NCI-H524 (cell line): ENCODE measurements at regions not wholly inside any gene's neighbourhood (a gene's known extent, or its start where the extent isn't known, plus 50 kb on each side); places are given as distances from the start of the nearest gene placed in this dataset.

Experiments
- DNase-seq, 2 experiments: peaks; one replicate each; lab custom pipeline; 2025; lab: John Stamatoyannopoulos, UW

GRCh38 chr3:13173186-13173585 is 100.0 kb upstream of the IQSEC1 start:
- DNase-seq, result no peak

GRCh38 chr3:13172644-13173013 is 99.4 kb upstream of the IQSEC1 start:
- no peak for DNase-seq

- DNase-seq, result no peak
Measured at GRCh38 chr3:13171704-13172643, 98.7 kb upstream of the IQSEC1 start.

- no peak for DNase-seq
Measured at GRCh38 chr3:13170317-13170716, 97.1 kb upstream of the IQSEC1 start.

- no peak for DNase-seq
Measured at GRCh38 chr3:13168391-13168790, 95.2 kb upstream of the IQSEC1 start.

DNA sequence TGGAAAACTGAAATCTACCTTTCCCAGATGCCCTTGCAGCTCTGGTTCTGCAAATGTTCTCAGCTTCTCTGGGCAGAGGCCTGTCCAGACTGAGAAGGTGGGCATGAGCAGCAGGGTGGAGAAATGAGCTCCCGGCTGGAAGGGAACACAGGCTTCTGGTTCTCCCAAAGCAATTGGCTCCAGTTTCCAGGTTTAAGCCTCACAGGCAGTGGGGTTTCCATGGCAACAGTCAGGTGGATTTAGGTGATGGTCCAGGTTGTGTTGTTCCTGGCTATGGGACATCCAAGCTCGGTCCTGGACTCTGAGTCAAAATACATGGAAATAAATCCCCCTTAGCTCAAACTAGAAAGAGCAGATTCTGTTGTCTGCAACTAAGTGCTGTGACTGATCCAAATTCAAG is 94.6 kb upstream of the IQSEC1 start:
- DNase-seq, result no peak

- no peak for DNase-seq
Measured at GRCh38 chr3:13167064-13167743, 94.0 kb upstream of the IQSEC1 start.

DNA sequence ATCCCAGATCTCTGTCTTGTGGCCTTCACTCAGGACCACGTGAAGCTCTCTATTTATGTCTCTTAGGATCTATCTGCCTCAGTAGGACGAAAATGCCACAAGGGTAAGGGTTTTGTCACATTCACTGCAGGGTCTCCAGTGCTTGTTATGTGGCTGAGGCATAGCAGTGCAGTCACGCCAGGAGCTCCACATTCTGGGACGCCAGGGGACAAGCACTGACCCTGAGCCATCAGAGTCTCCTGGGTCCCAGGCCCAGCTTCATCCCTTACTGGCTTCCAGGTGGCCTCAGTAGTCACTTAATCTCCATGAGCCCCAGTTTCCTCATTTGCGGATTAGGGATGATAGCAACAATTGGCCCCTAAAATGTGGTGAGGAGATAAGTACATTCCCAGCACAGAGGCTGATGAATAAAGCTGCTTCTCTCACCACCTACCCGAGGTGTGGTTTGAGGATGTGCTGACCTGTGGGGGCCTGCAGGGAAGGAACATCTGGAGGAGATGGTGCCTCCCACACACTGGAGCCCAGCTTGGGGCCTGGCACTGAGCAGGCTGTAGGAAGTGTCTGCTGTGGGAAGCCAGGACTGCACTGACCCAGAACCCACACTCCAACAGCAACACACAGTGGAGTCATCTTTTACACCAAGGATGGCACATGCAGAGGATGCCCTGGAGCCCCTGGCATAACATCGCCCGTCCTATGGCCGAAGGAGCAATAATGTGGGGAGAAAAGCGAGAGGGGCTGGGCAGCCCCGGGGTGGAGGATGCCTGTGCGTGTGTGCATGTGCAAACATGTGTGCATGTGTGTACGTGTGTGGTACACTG is 93.2 kb upstream of the IQSEC1 start:
- DNase-seq, result no peak

DNA sequence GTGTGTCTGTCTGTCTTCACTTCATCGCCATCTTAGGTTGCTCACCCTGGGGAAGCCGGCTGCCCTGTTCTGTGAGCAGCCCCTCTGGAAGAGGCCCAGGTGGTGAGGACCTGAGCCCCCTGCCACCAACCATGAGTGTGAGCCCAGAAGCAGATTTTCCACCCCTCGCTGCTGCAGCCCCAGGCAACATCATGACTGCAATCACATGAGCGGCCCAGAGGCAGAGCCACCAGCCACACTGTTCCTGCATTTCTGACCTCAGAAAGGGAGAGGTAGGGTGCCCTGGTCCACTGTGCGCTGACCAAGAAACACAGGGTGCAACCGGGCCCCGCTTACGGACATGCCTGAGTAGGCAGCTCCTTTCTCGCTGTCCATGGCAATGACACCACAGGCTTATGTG is 92.3 kb upstream of the IQSEC1 start:
- no peak for DNase-seq

DNA sequence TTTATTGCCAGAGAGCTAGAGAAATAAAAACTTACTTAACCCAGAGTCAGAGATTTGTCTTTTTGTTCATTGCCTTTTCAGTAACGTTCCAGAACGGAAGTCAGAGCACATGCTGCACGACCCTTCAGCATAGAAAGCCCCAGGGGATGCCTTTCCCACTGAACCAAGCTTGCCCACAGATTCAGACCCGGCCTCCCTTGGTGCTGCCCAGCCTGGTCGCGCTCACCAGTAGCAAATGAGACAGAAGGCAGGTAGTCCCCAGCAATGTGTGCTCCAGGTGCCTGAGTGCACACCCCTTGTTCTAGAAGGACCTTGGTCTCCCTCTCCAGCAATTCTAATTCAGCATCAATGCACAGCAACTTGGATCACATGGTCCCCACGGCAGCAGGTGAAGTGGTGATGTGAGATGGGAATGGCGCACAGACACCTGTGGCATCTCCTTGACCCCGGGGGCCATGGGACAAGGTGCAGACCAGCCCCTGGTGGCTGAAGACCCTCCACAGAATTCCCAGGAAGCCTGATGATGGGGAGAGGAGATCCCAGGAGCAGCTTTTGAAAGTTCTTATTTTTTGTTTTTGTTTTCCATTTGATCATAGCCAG is 91.8 kb upstream of the IQSEC1 start:
- DNase-seq, result no peak

DNA sequence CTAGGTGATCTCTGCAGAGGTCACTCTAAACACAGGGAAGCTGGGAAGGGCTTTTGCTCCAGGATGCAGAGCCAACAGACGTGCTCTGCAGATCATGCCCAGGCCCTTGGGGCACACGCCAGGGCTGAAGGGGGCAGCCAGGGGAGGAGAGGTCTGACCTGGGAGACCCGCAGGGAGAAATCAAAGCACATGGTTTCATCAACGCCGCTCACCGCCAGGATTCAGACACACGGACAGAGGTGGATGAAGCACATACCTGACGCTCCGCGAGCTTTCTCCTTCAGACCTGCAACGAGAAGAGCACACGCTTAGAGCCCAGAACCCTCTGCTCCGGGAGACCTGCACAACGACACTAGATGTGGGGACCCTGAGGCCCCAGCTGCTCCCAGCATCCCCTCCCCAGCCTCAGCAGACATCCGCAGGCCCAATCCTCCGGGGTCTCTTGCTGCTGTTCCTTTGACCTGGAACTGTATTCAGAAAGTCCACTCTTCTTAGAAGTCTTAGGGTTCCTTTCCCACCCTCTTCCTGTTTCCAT is 90.7 kb upstream of the IQSEC1 start:
- DNase-seq, result no peak

DNA sequence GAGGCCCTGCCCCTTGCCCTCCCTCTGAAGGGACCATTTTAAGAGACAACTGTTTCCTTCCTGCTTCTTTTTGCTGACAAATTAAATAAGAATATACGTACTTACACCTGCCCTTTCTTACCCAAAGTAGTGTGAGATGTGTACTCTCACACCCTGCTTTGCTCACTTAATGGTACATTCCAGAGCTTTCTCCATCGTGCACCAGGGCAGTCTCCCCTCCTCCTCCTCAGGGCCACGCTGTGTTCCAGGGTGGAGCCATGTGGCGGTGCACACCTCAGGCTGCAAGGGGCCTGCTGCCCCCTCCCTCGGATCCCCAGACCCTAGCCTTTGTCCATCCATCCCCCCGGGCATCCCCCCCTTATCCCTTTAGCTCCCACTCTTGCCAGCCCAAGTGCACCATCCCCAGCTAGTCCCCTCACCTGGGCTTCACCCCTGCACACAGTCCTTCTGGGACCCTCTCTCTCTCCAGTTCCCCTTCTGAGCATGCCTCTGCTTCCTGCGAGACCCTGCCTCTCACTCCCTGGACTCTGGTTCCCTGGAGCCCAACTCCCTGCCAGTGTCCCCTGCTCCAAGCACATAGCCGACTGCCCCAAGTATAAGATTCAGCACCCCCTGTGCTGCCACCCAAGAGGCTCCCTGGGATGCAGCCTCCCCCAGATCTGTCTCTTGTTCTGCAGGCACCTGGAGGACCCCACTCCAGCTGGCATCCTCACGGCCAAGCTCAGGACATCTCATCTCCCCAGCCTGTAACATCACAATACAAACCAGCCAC is 89.5 kb upstream of the IQSEC1 start:
- no peak for DNase-seq

DNA sequence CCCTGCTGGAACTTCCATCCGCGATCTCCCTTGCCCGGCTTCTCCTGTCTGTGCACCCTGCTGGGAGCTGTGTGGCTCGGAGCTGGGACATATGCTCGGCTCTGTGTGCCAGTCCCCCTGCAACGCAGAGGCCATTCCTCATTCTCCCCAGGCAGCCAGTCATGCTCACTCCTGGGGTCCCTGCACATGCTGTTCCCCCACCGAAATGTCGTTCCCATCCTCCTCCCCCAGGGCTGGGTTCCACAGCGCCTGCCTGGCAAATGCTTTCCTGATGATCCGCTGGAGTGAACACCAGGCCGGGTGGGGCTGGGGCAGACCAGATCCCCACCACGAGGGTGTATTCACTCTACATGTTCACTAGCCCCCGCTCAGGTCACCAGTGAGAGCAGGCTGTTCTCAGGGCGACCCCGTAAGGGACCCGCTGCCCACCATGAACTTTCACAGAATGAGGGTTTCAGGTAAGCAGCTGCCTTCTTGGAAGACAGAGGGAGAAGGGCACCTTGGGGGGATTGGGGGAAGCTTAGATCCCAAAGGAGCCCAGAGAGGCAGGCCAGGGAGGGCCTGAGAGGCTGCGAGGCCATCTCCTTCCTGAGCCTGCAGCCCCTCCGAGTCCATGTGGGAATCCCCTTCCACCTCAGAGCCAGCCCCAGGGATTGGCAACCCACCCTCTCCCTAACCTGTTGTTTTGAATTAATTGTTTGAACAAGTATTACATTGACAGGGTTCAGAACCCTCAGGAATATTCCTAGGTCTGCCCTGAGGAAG is 88.7 kb upstream of the IQSEC1 start:
- no peak for DNase-seq

GRCh38 chr3:13161021-13161759 is 88.0 kb upstream of the IQSEC1 start:
- DNase-seq, result no peak

DNA sequence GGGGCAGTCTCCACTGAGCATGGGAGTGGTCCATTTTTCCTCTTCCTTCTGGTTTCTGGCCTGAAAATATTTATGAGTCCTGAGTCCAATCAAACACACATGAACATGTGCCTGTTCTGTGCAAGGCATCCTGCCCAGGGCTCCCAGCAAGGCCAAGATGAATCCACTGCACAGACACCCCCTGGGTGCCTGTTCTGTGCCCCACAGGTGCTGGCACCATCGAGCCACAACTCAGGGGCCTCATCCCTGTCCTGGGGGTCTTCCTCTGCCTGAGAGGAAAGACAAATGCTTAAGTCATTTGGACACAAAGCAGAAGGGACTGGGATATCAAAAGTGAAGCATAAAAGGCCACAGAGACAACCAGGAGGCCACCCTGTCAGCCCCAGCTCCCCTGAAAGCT is 87.4 kb upstream of the IQSEC1 start:
- DNase-seq, result no peak

- DNase-seq, result no peak
Measured at GRCh38 chr3:13159890-13160289, 86.7 kb upstream of the IQSEC1 start.

GRCh38 chr3:13158871-13159270 is 85.6 kb upstream of the IQSEC1 start:
- DNase-seq, result peak in 1 of 2 experiments; percentile 63

DNA sequence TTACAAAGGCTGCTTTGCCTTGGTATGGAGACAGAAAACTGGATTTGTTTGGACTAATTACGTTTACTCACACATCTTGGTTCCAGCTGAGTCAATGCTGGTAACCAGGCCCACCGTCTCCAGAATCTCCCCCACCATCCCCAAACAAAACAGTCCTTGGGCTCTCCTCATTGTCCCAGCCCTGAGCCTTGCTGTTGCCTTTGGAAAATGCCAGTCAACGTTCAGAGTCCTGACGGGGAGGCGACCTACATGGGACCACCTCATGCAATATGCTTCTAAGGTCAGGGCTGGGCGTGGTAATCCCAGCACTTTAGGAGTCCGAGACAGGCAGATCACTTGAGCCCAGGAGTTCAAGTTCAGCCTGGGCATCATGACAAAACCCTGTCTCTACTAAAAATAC is 85.2 kb upstream of the IQSEC1 start:
- no peak for DNase-seq

- no peak for DNase-seq
Measured at GRCh38 chr3:13157986-13158385, 84.8 kb upstream of the IQSEC1 start.
